Gastrocnemius medialis (tissue), 4 donors: ENCODE measurements at regions not wholly inside any gene's neighbourhood (a gene's known extent, or its start where the extent isn't known, plus 50 kb on each side); places are given as distances from the start of the nearest gene placed in this dataset.

Experiments used
- ATAC-seq, 2 donors: fragments of 150-250 bp; one replicate each; pipeline ENCODE4 v1.9.1; 2016
- DNase-seq, 2 donors: peaks; one replicate each; pipeline ENCODE4 v3.0.0-alpha.2; 2019
- H3K27ac ChIP-seq, 4 donors: fragments of 200-600 bp; sonication (generic); 1 replicate in 1 of 4; 2 replicates in 3 of 4; pipeline ENCODE4 v1.5.1; 2016 to 2018; ENCODE audit warnings: mild to moderate bottlenecking in 2 of 4, moderate library complexity in 1 of 4
- H3K27me3 ChIP-seq, 3 donors: fragments of 200-600 bp; sonication (generic) in 2 of 3; 1 replicate in 1 of 3; 2 replicates in 2 of 3; pipeline versions ENCODE4 v1.5.1 to v1.6.0; 2016 to 2019; ENCODE audit warnings: mild to moderate bottlenecking in 1 of 3, moderate library complexity in 1 of 3
- H3K36me3 ChIP-seq, 2 donors: fragments of 200-600 bp; sonication (generic) in 1 of 2; one replicate each; pipeline ENCODE4 v1.5.1; 2017 to 2018
- H3K4me1 ChIP-seq, 2 donors: fragments of 200-600 bp; sonication (generic) in 1 of 2; one replicate each; pipeline ENCODE4 v1.5.1; 2016 to 2017; ENCODE audit warnings: mild to moderate bottlenecking in 2 of 2
- H3K4me3 ChIP-seq, 4 donors: fragments of 200-600 bp; sonication (generic) in 3 of 4; 1 replicate in 1 of 4; 2 replicates in 3 of 4; pipeline ENCODE4 v1.5.1; 2016 to 2019; ENCODE audit warnings: mild to moderate bottlenecking in 2 of 4
- H3K9me3 ChIP-seq, 3 donors: fragments of 200-600 bp; sonication (generic) in 2 of 3; 1 replicate in 1 of 3; 2 replicates in 2 of 3; pipeline ENCODE4 v1.5.1; 2016 to 2019
- CTCF ChIP-seq, 5 experiments: fragments of 450-650 bp in 3 of 5; fragments of 200-600 bp in 2 of 5; sonication (generic) in 2 of 5; IDR thresholded peaks in 4 of 5; conservative IDR thresholded peaks in 1 of 5; 1 replicate in 4 of 5; 2 replicates in 1 of 5; pipeline ENCODE4 v1.5.1; 2016 to 2019; ENCODE audit warnings: antibody characterized with exemption in 5 of 5, mild to moderate bottlenecking in 3 of 5, moderate library complexity in 3 of 5
- POLR2A ChIP-seq, 2 donors: fragments of 450-650 bp; IDR thresholded peaks; one replicate each; pipeline ENCODE4 v1.6.1; 2017; ENCODE audit warnings: antibody characterized with exemption in 2 of 2, mild to moderate bottlenecking in 2 of 2, moderate library complexity in 2 of 2
- in situ Hi-C, 4 donors: fragments of 200-750 bp; cut with MboI; loops; one replicate each; pipeline versions ENCODE4 v1.15.0 to v1.8.0; 2017; ENCODE audit warnings: low sequenced_read_pairs in 4 of 4
- intact Hi-C: fragments of 100-400 bp; cut with DNase I; formaldehyde crosslinking; loops from one replicate; pipeline ENCODE4 v1.15.1; 2023; ENCODE audit warnings: low total_unique reads

GRCh38 chr7:97460433-97460832 lies 271.5 kb upstream of the TAC1 start:
- Histone ChIP-seq H3K9me3 (no peaks in the 10 kb centered on the region), H3K4me1 (no peaks in the 10 kb centered on the region), H3K27ac (no peak overlapping the region), H3K36me3 (no peaks in the 10 kb centered on the region), H3K27me3 (no peaks in the 10 kb centered on the region), H3K4me3 (no peak overlapping the region)
- DNase-seq (no peak), ATAC-seq (no peak)
- TF ChIP-seq POLR2A (IDR thresholded peaks at IDR 0.05) = no peak
- TF ChIP-seq CTCF (IDR thresholded peaks at IDR 0.05 in 4 of 5, conservative IDR thresholded peaks at IDR 0.05 in 1 of 5) = no peak
- in situ Hi-C loops = no loop called here
- intact Hi-C loops = no loop called here

GRCh38 chr7:97461596-97461995 lies 270.3 kb upstream of the TAC1 start:
- Histone ChIP-seq H3K27ac (no peak overlapping the region), H3K36me3 (no peaks in the 10 kb centered on the region), H3K4me3 (no peak overlapping the region), H3K27me3 (no peaks in the 10 kb centered on the region), H3K4me1 (no peaks in the 10 kb centered on the region), H3K9me3 (no peaks in the 10 kb centered on the region)
- intact Hi-C loops = no loop called here
- no peak for TF ChIP-seq POLR2A (IDR thresholded peaks at IDR 0.05)
- no peak for TF ChIP-seq CTCF (IDR thresholded peaks at IDR 0.05 in 4 of 5, conservative IDR thresholded peaks at IDR 0.05 in 1 of 5)
- DNase-seq = no peak
- in situ Hi-C loops = no loop called here
- ATAC-seq = no peak

- no peaks in the 10 kb centered on the region for H3K36me3 ChIP-seq
- no peak for TF ChIP-seq POLR2A (IDR thresholded peaks at IDR 0.05)
- TF ChIP-seq CTCF (IDR thresholded peaks at IDR 0.05 in 4 of 5, conservative IDR thresholded peaks at IDR 0.05 in 1 of 5) = no peak
- intact Hi-C loops = no loop called here
- ATAC-seq (no peak), DNase-seq (no peak)
- no peaks in the 10 kb centered on the region for H3K9me3 ChIP-seq
- no peak overlapping the region for H3K4me3 ChIP-seq
- in situ Hi-C loops = no loop called here
- H3K27ac ChIP-seq = no peak overlapping the region
- no peaks in the 10 kb centered on the region for H3K27me3 ChIP-seq
- H3K4me1 ChIP-seq = no peaks in the 10 kb centered on the region
These were observed 265.8 kb upstream of the TAC1 start for GRCh38 chr7:97466071-97466470.

GRCh38 chr7:97466999-97467740 lies 264.7 kb upstream of the TAC1 start:
- ATAC-seq (no peak), DNase-seq (no peak)
- in situ Hi-C loops (no loop called here), intact Hi-C loops (no loop called here)
- Histone ChIP-seq H3K9me3 (no peaks in the 10 kb centered on the region), H3K27me3 (no peaks in the 10 kb centered on the region), H3K4me1 (no peaks in the 10 kb centered on the region), H3K27ac (no peak overlapping the region), H3K4me3 (no peak overlapping the region), H3K36me3 (no peaks in the 10 kb centered on the region)
- TF ChIP-seq CTCF (IDR thresholded peaks at IDR 0.05 in 4 of 5, conservative IDR thresholded peaks at IDR 0.05 in 1 of 5) (no peak), POLR2A (IDR thresholded peaks at IDR 0.05) (no peak)

- intact Hi-C loops = no loop called here
- no peak for TF ChIP-seq CTCF (IDR thresholded peaks at IDR 0.05 in 4 of 5, conservative IDR thresholded peaks at IDR 0.05 in 1 of 5)
- TF ChIP-seq POLR2A (IDR thresholded peaks at IDR 0.05) = no peak
- H3K4me3 ChIP-seq = no peak overlapping the region
- no peak overlapping the region for H3K27ac ChIP-seq
- in situ Hi-C loops = no loop called here
- no peaks in the 10 kb centered on the region for H3K36me3 ChIP-seq
- DNase-seq (no peak), ATAC-seq (no peak)
- no peaks in the 10 kb centered on the region for H3K9me3 ChIP-seq
- no peaks in the 10 kb centered on the region for H3K27me3 ChIP-seq
- H3K4me1 ChIP-seq = no peaks in the 10 kb centered on the region
These were observed 263.4 kb upstream of the TAC1 start for GRCh38 chr7:97468493-97468892.
